Limb (tissue), 2 donors: ENCODE measurements at regions not wholly inside any gene's neighbourhood (a gene's known extent, or its start where the extent isn't known, plus 50 kb on each side); places are given as distances from the start of the nearest gene placed in this dataset.
"Not testable (repeated sequence)": the region's sequence is repeated elsewhere in the genome, so short reads cannot be mapped to it uniquely, and the experiment has no call there.

Experiments
- DNase-seq, 2 donors: peaks; one replicate each; pipeline ENCODE4 v3.0.0-alpha.2; 2016; ENCODE audit errors: extremely low spot score in 2 of 2

DNA sequence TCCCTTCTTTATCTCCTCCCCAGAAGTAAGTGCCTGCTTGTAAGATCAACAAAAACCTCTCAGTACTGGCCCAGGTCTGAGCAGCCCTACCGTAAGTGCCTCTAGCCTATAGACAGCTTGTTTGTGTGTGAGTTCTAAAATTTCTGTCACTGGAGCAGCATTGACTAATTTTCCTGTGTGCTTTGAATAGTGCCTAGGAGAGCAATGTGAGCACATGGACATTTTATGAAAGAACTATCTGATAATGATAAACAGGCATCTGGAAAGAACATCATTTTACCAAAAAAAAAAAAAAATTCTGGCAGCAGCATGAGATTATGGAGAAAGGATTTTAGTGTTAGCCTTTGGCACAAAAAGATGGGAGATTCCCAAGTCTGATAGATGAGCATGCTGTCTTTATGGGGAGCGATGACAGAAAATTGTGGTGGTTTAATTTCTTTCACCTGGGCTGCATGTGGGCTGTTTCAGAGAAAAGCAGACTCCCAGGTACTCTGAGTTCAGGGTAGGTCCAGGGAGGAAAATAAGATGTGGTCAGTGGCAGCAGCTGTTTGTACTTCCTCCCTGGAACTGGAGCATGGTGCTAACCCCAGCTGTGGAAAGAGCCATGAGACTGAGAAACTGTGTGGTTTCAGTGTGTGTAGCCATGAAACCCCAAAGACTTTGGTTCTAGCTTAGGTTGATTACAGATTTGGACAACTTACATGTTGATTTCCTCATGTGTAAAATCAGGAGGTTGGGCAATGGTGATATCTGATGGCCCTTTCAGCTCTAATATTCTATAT, 419.9 kb downstream of the NTRK2 start:
- no peak for DNase-seq

DNA sequence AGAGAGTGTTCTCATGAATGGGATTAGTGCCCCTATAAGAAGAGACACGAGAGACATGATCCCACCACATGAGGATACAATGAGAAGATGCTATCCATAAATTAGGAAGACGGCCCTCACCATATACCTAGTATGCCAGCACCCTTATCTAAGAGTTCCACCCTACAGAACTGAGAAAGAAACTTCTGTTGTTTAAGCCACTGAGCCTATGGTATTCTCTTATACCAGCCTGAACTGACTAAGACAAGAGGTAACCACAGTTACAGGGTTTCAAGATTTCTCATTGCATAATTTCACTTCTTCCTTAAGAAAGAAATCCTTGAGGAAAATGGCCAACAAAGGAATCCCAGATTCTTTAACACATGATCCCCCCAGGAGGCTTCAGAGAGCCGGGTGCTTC, 412.4 kb downstream of the NTRK2 start:
- DNase-seq = no peak

DNA sequence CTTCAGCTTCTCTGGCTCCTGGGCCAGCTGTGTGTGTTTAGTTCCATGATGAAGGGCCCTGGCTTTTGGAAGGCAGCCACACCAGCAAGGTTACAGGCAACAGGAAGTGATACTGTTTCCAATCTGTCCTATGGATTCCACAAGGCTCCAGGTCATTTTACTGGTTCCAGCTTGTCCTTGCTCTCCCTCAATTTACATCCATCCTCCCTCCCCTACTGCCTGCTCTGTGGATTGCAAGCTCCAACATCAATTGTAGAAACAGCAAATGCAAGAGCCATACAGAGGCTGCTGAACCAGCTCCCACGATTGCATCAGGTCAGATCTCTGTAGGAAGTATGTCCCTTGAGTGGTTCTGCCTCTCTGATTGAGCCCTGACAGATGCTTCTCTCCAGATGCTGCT, 409.8 kb downstream of the NTRK2 start:
- DNase-seq = no peak

DNA sequence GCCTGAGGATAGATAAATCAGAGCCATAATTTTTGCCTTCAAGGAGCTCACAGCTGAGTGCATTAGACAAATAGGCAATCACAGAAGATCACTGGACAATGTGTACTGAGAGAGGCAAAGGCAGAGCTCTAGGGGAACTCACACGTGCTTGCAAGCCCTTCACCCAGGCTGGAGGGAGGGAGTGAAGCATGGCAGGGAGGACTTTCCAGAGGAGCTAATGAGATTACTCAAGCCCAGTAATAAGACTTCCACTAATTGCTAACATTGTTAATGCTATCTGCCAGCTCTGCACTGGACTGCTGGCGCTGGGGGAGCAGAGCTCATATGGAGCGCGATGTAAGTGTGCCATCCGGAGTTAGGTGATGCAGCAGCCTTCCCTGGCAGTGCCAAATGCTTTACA, 408.4 kb downstream of the NTRK2 start:
- DNase-seq = no peak

DNA sequence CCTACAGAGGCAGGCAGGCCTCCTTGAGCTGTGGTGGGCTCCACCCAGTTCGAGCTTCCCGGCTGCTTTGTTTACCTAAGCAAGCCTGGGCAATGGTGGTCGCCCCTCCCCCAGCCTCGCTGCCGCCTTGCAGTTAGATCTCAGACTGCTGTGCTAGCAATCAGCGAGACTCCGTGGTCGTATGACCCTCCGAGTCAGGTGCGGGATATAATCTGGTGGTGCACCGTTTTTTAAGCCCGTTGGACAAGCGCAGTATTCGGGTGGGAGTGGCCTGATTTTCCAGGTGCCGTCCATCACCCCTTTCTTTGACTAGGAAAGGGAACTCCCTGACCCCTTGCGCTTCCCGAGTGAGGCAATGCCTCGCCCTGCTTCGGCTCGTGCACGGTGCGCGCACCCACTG, 407.6 kb downstream of the NTRK2 start:
- DNase-seq = not testable (repeated sequence)
